ENCODE measurements at regions not wholly inside any gene's neighbourhood (a gene's known extent, or its start where the extent isn't known, plus 50 kb on each side); places are given as distances from the start of the nearest gene placed in this dataset.
"Not testable (repeated sequence)": the region's sequence is repeated elsewhere in the genome, so short reads cannot be mapped to it uniquely, and the experiment has no call there.

GRCh38 chr5:143543358-143544255 lies 140.1 kb upstream of the NR3C1 start:
- in situ Hi-C loops (cut with HindIII; ENCODE audit: low sequenced_read_pairs), result no loop called here

- in situ Hi-C loops (cut with HindIII; ENCODE audit: low sequenced_read_pairs), result no loop called here
Measured at GRCh38 chr5:143542798-143543144, 139.3 kb upstream of the NR3C1 start.

GRCh38 chr5:143541943-143542797 lies 138.7 kb upstream of the NR3C1 start:
- in situ Hi-C loops (cut with HindIII; ENCODE audit: low sequenced_read_pairs), result no loop called here

GRCh38 chr5:143539742-143540141 lies 136.3 kb upstream of the NR3C1 start:
- in situ Hi-C loops (cut with HindIII; ENCODE audit: low sequenced_read_pairs), result no loop called here

GRCh38 chr5:143537056-143537455 lies 133.6 kb upstream of the NR3C1 start:
- in situ Hi-C loops (cut with HindIII; ENCODE audit: low sequenced_read_pairs), result no loop called here

GRCh38 chr5:143536364-143536763 lies 132.9 kb upstream of the NR3C1 start:
- in situ Hi-C loops (cut with HindIII; ENCODE audit: low sequenced_read_pairs), result no loop called here

- in situ Hi-C loops (cut with HindIII; ENCODE audit: low sequenced_read_pairs), result no loop called here
Measured at GRCh38 chr5:143534761-143535154, 131.3 kb upstream of the NR3C1 start.

GRCh38 chr5:143533978-143534760 lies 130.7 kb upstream of the NR3C1 start:
- in situ Hi-C loops (cut with HindIII; ENCODE audit: low sequenced_read_pairs), result no loop called here

GRCh38 chr5:143533475-143533874 lies 130.0 kb upstream of the NR3C1 start:
- in situ Hi-C loops (cut with HindIII; ENCODE audit: low sequenced_read_pairs), result no loop called here

- in situ Hi-C loops (cut with HindIII; ENCODE audit: low sequenced_read_pairs), result no loop called here
Measured at GRCh38 chr5:143527808-143528207, 124.3 kb upstream of the NR3C1 start.

GRCh38 chr5:143525176-143525575 lies 121.7 kb upstream of the NR3C1 start:
- in situ Hi-C loops (cut with HindIII; ENCODE audit: low sequenced_read_pairs), result no loop called here

- in situ Hi-C loops (cut with HindIII; ENCODE audit: low sequenced_read_pairs), result no loop called here
Measured at GRCh38 chr5:143524338-143524945, 121.0 kb upstream of the NR3C1 start.

- in situ Hi-C loops (cut with HindIII; ENCODE audit: low sequenced_read_pairs), result no loop called here
Measured at GRCh38 chr5:143521846-143522400, 118.4 kb upstream of the NR3C1 start.

- in situ Hi-C loops (cut with HindIII; ENCODE audit: low sequenced_read_pairs), result no loop called here
Measured at GRCh38 chr5:143521141-143521540, 117.7 kb upstream of the NR3C1 start.

GRCh38 chr5:143519215-143519614 lies 115.7 kb upstream of the NR3C1 start:
- in situ Hi-C loops (cut with HindIII; ENCODE audit: low sequenced_read_pairs), result not testable (repeated sequence)

- in situ Hi-C loops (cut with HindIII; ENCODE audit: low sequenced_read_pairs), result not testable (repeated sequence)
Measured at GRCh38 chr5:143517824-143518223, 114.3 kb upstream of the NR3C1 start.

GRCh38 chr5:143516249-143516648 lies 112.8 kb upstream of the NR3C1 start:
- in situ Hi-C loops (cut with HindIII; ENCODE audit: low sequenced_read_pairs), result no loop called here

GRCh38 chr5:143515829-143516228 lies 112.3 kb upstream of the NR3C1 start:
- in situ Hi-C loops (cut with HindIII; ENCODE audit: low sequenced_read_pairs), result no loop called here

GRCh38 chr5:143514616-143515335 lies 111.3 kb upstream of the NR3C1 start:
- in situ Hi-C loops (cut with HindIII; ENCODE audit: low sequenced_read_pairs), result no loop called here

GRCh38 chr5:143513720-143514119 lies 110.2 kb upstream of the NR3C1 start:
- in situ Hi-C loops (cut with HindIII; ENCODE audit: low sequenced_read_pairs), result no loop called here
